ENCODE measurements at regions not wholly inside any gene's neighbourhood (a gene's known extent, or its start where the extent isn't known, plus 50 kb on each side); places are given as distances from the start of the nearest gene placed in this dataset.
"Not testable (repeated sequence)": the region's sequence is repeated elsewhere in the genome, so short reads cannot be mapped to it uniquely, and the experiment has no call there.

- not testable (repeated sequence) for TF ChIP-seq CTCF (conservative IDR thresholded peaks at IDR 0.05; ENCODE audit: low read length); EZH2phosphoT487 (IDR thresholded peaks at IDR 0.05; ENCODE audit: borderline replicate concordance, low read depth, low read length)
These were observed 501.1 kb upstream of the OLFM3 start for GRCh38 chr1:102497810-102498209.
